MM.1S (cell line): ENCODE measurements at regions not wholly inside any gene's neighbourhood (a gene's known extent, or its start where the extent isn't known, plus 50 kb on each side); places are given as distances from the start of the nearest gene placed in this dataset.

Experiments used
- DNase-seq: peaks from one replicate; pipeline ENCODE4 v3.0.0-alpha.2; 2015
- H2AFZ ChIP-seq: fragments of 300-600 bp; sonication (generic); 2 replicates; pipeline ENCODE4 v1.6.0; 2016; ENCODE audit warnings: antibody characterized with exemption, low read length
- H3F3A ChIP-seq: fragments of 300-600 bp; sonication (generic); 2 replicates; pipeline ENCODE4 v1.6.1; 2016; ENCODE audit warnings: mild to moderate bottlenecking, antibody characterized with exemption, low read length, moderate library complexity, mixed read lengths; ENCODE audit not compliant: insufficient read depth
- H3K27ac ChIP-seq: fragments of 300-600 bp; sonication (generic); 2 replicates; pipeline ENCODE4 v1.5.1; 2016; ENCODE audit warnings: mild to moderate bottlenecking, low read length
- H3K27me3 ChIP-seq: fragments of 300-600 bp; sonication (generic); replicated peaks from 2 replicates; pipeline ENCODE4 v1.6.0; 2016; ENCODE audit warnings: low read length; ENCODE audit not compliant: insufficient read depth
- H3K36me3 ChIP-seq: fragments of 300-600 bp; sonication (generic); replicated peaks from 2 replicates; pipeline ENCODE4 v1.6.1; 2016; ENCODE audit warnings: mild to moderate bottlenecking, low read length, mixed read lengths; ENCODE audit not compliant: insufficient read depth
- H3K4me1 ChIP-seq: fragments of 300-600 bp; sonication (generic); 2 replicates; pipeline ENCODE4 v1.6.1; 2016; ENCODE audit warnings: low read length, mixed read lengths
- H3K4me2 ChIP-seq: fragments of 300-600 bp; sonication (generic); 2 replicates; pipeline ENCODE4 v1.6.0; 2016; ENCODE audit warnings: low read depth, low read length
- H3K4me3 ChIP-seq: fragments of 300-600 bp; sonication (generic); 2 replicates; pipeline ENCODE4 v1.5.1; 2016; ENCODE audit warnings: low read length, mixed read lengths
- H3K79me2 ChIP-seq: fragments of 300-600 bp; sonication (generic); 2 replicates; pipeline ENCODE4 v1.6.1; 2016; ENCODE audit warnings: mixed run types, low read length, mixed read lengths
- H3K9ac ChIP-seq: fragments of 300-600 bp; sonication (generic); 2 replicates; pipeline ENCODE4 v1.6.1; 2016; ENCODE audit warnings: low read length, mixed read lengths
- H3K9me2 ChIP-seq: fragments of 300-600 bp; sonication (generic); replicated peaks from 2 replicates; pipeline ENCODE4 v1.6.1; 2016; ENCODE audit warnings: mild to moderate bottlenecking, low read length, mixed read lengths; ENCODE audit not compliant: insufficient read depth
- H3K9me3 ChIP-seq: fragments of 300-600 bp; sonication (generic); replicated peaks from 2 replicates; pipeline ENCODE4 v1.6.1; 2016; ENCODE audit warnings: mild to moderate bottlenecking, low read length, mixed read lengths; ENCODE audit not compliant: insufficient read depth
- H4K20me1 ChIP-seq: fragments of 300-600 bp; sonication (generic); 2 replicates; pipeline ENCODE4 v1.6.1; 2016; ENCODE audit warnings: mild to moderate bottlenecking, low read length, moderate library complexity, mixed read lengths; ENCODE audit not compliant: insufficient read depth
- CTCF ChIP-seq: fragments of 300-600 bp; sonication (generic); IDR thresholded peaks from 2 replicates; pipeline ENCODE4 v1.5.1; 2016; ENCODE audit warnings: antibody characterized with exemption, low read length, mixed read lengths
- EZH2 ChIP-seq: fragments of 300-600 bp; sonication (generic); optimal IDR thresholded peaks from 2 replicates; pipeline ENCODE3; 2017; ENCODE audit warnings: low read depth, mild to moderate bottlenecking, antibody characterized with exemption, low read length, mixed read lengths
- EZH2phosphoT487 ChIP-seq: fragments of 300-600 bp; sonication (generic); IDR thresholded peaks from 2 replicates; pipeline ENCODE4 v1.6.1; 2018; ENCODE audit warnings: antibody characterized with exemption, low read length

GRCh38 chr12:67122584-67122983 lies 146.6 kb upstream of the CAND1 start:
- no peak overlapping the region for H3K4me2 ChIP-seq
- H3K36me3 ChIP-seq: no peaks in the 10 kb centered on the region
- no peaks in the 10 kb centered on the region for H3K9me3 ChIP-seq
- H3K9me2 ChIP-seq: no peaks in the 10 kb centered on the region
- no peaks in the 10 kb centered on the region for H3F3A ChIP-seq
- H3K4me3 ChIP-seq: no peak overlapping the region
- H2AFZ ChIP-seq: no peak overlapping the region
- H4K20me1 ChIP-seq: no peaks in the 10 kb centered on the region
- no peak overlapping the region for H3K27ac ChIP-seq
- no peak overlapping the region for H3K9ac ChIP-seq
- no peaks in the 10 kb centered on the region for H3K79me2 ChIP-seq
- H3K27me3 ChIP-seq: no peaks in the 10 kb centered on the region
- H3K4me1 ChIP-seq: no peaks in the 10 kb centered on the region
- no peak for DNase-seq
- no peak for TF ChIP-seq EZH2
- TF ChIP-seq CTCF: no peak
- TF ChIP-seq EZH2phosphoT487: no peak

GRCh38 chr12:67137256-67137655 lies 131.9 kb upstream of the CAND1 start:
- DNase-seq: no peak
- no peaks in the 10 kb centered on the region for H3K79me2 ChIP-seq
- no peaks in the 10 kb centered on the region for H3K9me2 ChIP-seq
- H2AFZ ChIP-seq: no peak overlapping the region
- TF ChIP-seq EZH2: no peak
- TF ChIP-seq CTCF: no peak
- no peak for TF ChIP-seq EZH2phosphoT487
- H3K36me3 ChIP-seq: no peaks in the 10 kb centered on the region
- H4K20me1 ChIP-seq: no peaks in the 10 kb centered on the region
- H3K4me3 ChIP-seq: no peak overlapping the region
- H3F3A ChIP-seq: no peaks in the 10 kb centered on the region
- no peaks in the 10 kb centered on the region for H3K9me3 ChIP-seq
- no peak overlapping the region for H3K27ac ChIP-seq
- no peak overlapping the region for H3K9ac ChIP-seq
- H3K4me2 ChIP-seq: no peak overlapping the region
- H3K27me3 ChIP-seq: no peaks in the 10 kb centered on the region
- no peaks in the 10 kb centered on the region for H3K4me1 ChIP-seq

GRCh38 chr12:67141296-67142018 lies 127.7 kb upstream of the CAND1 start:
- H3K9me3 ChIP-seq: no peaks in the 10 kb centered on the region
- H4K20me1 ChIP-seq: no peaks in the 10 kb centered on the region
- TF ChIP-seq CTCF (no peak), EZH2phosphoT487 (no peak), EZH2 (no peak)
- no peak overlapping the region for H2AFZ ChIP-seq
- H3K9ac ChIP-seq: no peak overlapping the region
- H3K27ac ChIP-seq: no peak overlapping the region
- H3K4me1 ChIP-seq: no peaks in the 10 kb centered on the region
- H3F3A ChIP-seq: no peaks in the 10 kb centered on the region
- no peak overlapping the region for H3K4me2 ChIP-seq
- H3K79me2 ChIP-seq: no peaks in the 10 kb centered on the region
- H3K9me2 ChIP-seq: no peaks in the 10 kb centered on the region
- H3K4me3 ChIP-seq: no peak overlapping the region
- no peaks in the 10 kb centered on the region for H3K27me3 ChIP-seq
- no peaks in the 10 kb centered on the region for H3K36me3 ChIP-seq
- no peak for DNase-seq
